ENCODE measurements at regions not wholly inside any gene's neighbourhood (a gene's known extent, or its start where the extent isn't known, plus 50 kb on each side); places are given as distances from the start of the nearest gene placed in this dataset.

GRCh38 chr3:25237602-25238001 lies 190.5 kb upstream of the RARB start:
- H3K27me3 ChIP-seq (ENCODE audit: control insufficient read depth, insufficient read depth, low read length): no peaks in the 10 kb centered on the region
- no peak for DNase-seq (ENCODE audit: low read depth, low spot score)
- CTCF ChIA-PET: no interaction called here
- TF ChIP-seq CTCF (IDR thresholded peaks at IDR 0.05; ENCODE audit: low read depth, low read length): no peak
- no peaks in the 10 kb centered on the region for H3K9me3 ChIP-seq (ENCODE audit: control insufficient read depth, insufficient read depth, low read length)
- POLR2A ChIA-PET: no interaction called here
- no peak overlapping the region for H3K27ac ChIP-seq (ENCODE audit: low read depth, low read length)
- H3K4me3 ChIP-seq (ENCODE audit: low read depth, low read length): no peak overlapping the region

- no peak for DNase-seq (ENCODE audit: low read depth, low spot score)
- Histone ChIP-seq H3K4me3 (ENCODE audit: low read depth, low read length) (no peak overlapping the region), H3K27ac (ENCODE audit: low read depth, low read length) (no peak overlapping the region), H3K27me3 (ENCODE audit: control insufficient read depth, insufficient read depth, low read length) (no peaks in the 10 kb centered on the region), H3K9me3 (ENCODE audit: control insufficient read depth, insufficient read depth, low read length) (no peaks in the 10 kb centered on the region)
- CTCF ChIA-PET: no interaction called here
- TF ChIP-seq CTCF (IDR thresholded peaks at IDR 0.05; ENCODE audit: low read depth, low read length): no peak
- POLR2A ChIA-PET: no interaction called here
Measured at GRCh38 chr3:25239042-25239441, 189.0 kb upstream of the RARB start.

DNA sequence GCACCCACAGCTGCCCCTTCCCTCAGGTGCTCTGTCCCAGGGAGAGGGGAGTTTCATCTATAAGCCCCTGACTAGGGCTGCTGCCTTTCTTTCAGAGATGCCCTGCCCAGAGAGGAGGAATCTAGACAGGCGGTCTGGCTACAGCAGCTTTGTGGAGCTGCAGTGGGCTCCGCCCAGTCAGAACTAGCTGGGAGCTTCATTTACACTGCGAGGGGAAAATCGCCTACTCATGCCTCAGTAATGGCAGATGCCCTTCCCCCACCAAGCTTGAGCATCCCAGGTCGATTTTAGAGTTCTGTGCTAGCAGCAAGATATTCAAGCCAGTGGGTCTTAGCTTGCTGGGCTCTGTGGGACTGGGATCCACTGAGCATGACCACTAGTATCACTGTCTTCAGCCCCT lies 181.2 kb upstream of the RARB start:
- ChIA-PET POLR2A (no interaction called here), CTCF (no interaction called here)
- Histone ChIP-seq H3K4me3 (ENCODE audit: low read depth, low read length) (no peak overlapping the region), H3K9me3 (ENCODE audit: control insufficient read depth, insufficient read depth, low read length) (peaks cover 9% of the 10 kb centered on the region; the same call in 1 of the 2 replicates), H3K27ac (ENCODE audit: low read depth, low read length) (no peak overlapping the region), H3K27me3 (ENCODE audit: control insufficient read depth, insufficient read depth, low read length) (no peaks in the 10 kb centered on the region)
- no peak for TF ChIP-seq CTCF (IDR thresholded peaks at IDR 0.05; ENCODE audit: low read depth, low read length)
- no peak for DNase-seq (ENCODE audit: low read depth, low spot score)

GRCh38 chr3:25252291-25252690 lies 175.8 kb upstream of the RARB start:
- POLR2A ChIA-PET: no interaction called here
- CTCF ChIA-PET: no interaction called here
- TF ChIP-seq CTCF (IDR thresholded peaks at IDR 0.05; ENCODE audit: low read depth, low read length): no peak
- H3K27ac ChIP-seq (ENCODE audit: low read depth, low read length): no peak overlapping the region
- no peaks in the 10 kb centered on the region for H3K27me3 ChIP-seq (ENCODE audit: control insufficient read depth, insufficient read depth, low read length)
- DNase-seq (ENCODE audit: low read depth, low spot score): no peak
- H3K4me3 ChIP-seq (ENCODE audit: low read depth, low read length): no peak overlapping the region
- peaks cover 9% of the 10 kb centered on the region; the same call in 1 of the 2 replicates for H3K9me3 ChIP-seq (ENCODE audit: control insufficient read depth, insufficient read depth, low read length)

- Histone ChIP-seq H3K9me3 (ENCODE audit: control insufficient read depth, insufficient read depth, low read length) (no peaks in the 10 kb centered on the region), H3K27ac (ENCODE audit: low read depth, low read length) (no peak overlapping the region), H3K27me3 (ENCODE audit: control insufficient read depth, insufficient read depth, low read length) (no peaks in the 10 kb centered on the region), H3K4me3 (ENCODE audit: low read depth, low read length) (no peak overlapping the region)
- CTCF ChIA-PET: no interaction called here
- TF ChIP-seq CTCF (IDR thresholded peaks at IDR 0.05; ENCODE audit: low read depth, low read length): no peak
- POLR2A ChIA-PET: no interaction called here
- no peak for DNase-seq (ENCODE audit: low read depth, low spot score)
Measured at GRCh38 chr3:25257026-25257425, 171.0 kb upstream of the RARB start.
